Karpas-422 (cell line): ENCODE measurements at regions not wholly inside any gene's neighbourhood (a gene's known extent, or its start where the extent isn't known, plus 50 kb on each side); places are given as distances from the start of the nearest gene placed in this dataset.
"Not testable (repeated sequence)": the region's sequence is repeated elsewhere in the genome, so short reads cannot be mapped to it uniquely, and the experiment has no call there.

ENCODE experiments used
- DNase-seq: peaks from one replicate; pipeline ENCODE4 v3.0.0-alpha.2; 2015
- H2AFZ ChIP-seq: fragments of 200-600 bp; sonication (generic); 2 replicates; pipeline ENCODE4 v1.6.1; 2014; ENCODE audit warnings: antibody characterized with exemption, low read length, mixed read lengths
- H3K27ac ChIP-seq: fragments of 200-600 bp; sonication (generic); 2 replicates; pipeline ENCODE4 v1.5.1; 2014; ENCODE audit warnings: mild to moderate bottlenecking, low read length, moderate library complexity
- H3K27me3 ChIP-seq: fragments of 200-600 bp; sonication (generic); 2 replicates; pipeline ENCODE4 v1.6.1; 2014; ENCODE audit warnings: low read length, mixed read lengths
- H3K36me3 ChIP-seq: fragments of 200-600 bp; sonication (generic); 2 replicates; pipeline ENCODE4 v1.6.1; 2014; ENCODE audit warnings: low read length, mixed read lengths; ENCODE audit not compliant: insufficient read depth
- H3K4me1 ChIP-seq: fragments of 200-600 bp; sonication (generic); 2 replicates; pipeline ENCODE4 v1.6.1; 2014; ENCODE audit warnings: mild to moderate bottlenecking, low read length, mixed read lengths
- H3K4me2 ChIP-seq: fragments of 200-600 bp; sonication (generic); 2 replicates; pipeline ENCODE4 v1.6.1; 2014; ENCODE audit warnings: low read length, low read depth, mild to moderate bottlenecking; ENCODE audit not compliant: poor library complexity, severe bottlenecking
- H3K4me3 ChIP-seq: fragments of 200-600 bp; sonication (generic); 2 replicates; pipeline ENCODE4 v1.5.1; 2014; ENCODE audit warnings: mild to moderate bottlenecking, antibody characterized with exemption, low read length, mixed read lengths
- H3K79me2 ChIP-seq: fragments of 200-600 bp; sonication (generic); 2 replicates; pipeline ENCODE4 v1.6.1; 2014; ENCODE audit warnings: mild to moderate bottlenecking, low read length, mixed read lengths
- H3K9ac ChIP-seq: fragments of 200-600 bp; sonication (generic); 2 replicates; pipeline ENCODE4 v1.6.0; 2014; ENCODE audit warnings: low read length
- H3K9me2 ChIP-seq: fragments of 200-600 bp; sonication (generic), shearing (Covaris generic); replicated peaks from 2 replicates; pipeline ENCODE4 v1.6.0; 2014; ENCODE audit warnings: mild to moderate bottlenecking, low read length, moderate library complexity; ENCODE audit not compliant: insufficient read depth
- H3K9me3 ChIP-seq: fragments of 300-700, 200-600 bp; sonication (generic); 2 replicates; pipeline ENCODE4 v1.6.1; 2014; ENCODE audit warnings: low read length, mixed read lengths
- H4K20me1 ChIP-seq: fragments of 200-600 bp; sonication (generic); 2 replicates; pipeline ENCODE4 v1.6.1; 2014; ENCODE audit warnings: mild to moderate bottlenecking, antibody characterized with exemption, low read length, low read depth; ENCODE audit not compliant: insufficient read depth

DNA sequence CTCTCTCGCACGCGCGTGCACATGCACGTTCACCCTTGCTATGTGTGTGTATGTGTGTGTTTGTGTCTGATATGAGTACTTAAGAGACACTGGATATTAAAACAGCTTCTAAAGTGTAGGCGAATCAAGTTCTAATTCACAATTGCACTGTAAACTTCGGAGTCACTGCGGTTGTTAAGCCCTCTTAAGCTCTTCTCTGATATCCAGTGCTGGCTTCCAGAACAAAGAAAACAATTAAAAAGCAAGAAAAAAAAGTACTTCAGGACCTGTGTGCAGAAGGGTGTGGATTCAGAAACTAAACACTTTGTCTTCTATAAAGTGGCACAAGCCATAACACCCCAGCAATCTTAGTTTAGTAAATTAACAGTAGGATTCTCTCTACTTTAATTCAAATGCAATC lies 300.2 kb downstream of the PCDH7 start:
- Histone ChIP-seq H3K36me3 (no peaks in the 10 kb centered on the region), H3K4me2 (no peak overlapping the region), H3K27me3 (no peaks in the 10 kb centered on the region), H4K20me1 (no peaks in the 10 kb centered on the region), H3K79me2 (no peaks in the 10 kb centered on the region), H3K9me2 (no peaks in the 10 kb centered on the region), H3K9me3 (peaks cover 20% of the 10 kb centered on the region), H3K27ac (no peak overlapping the region), H3K4me3 (no peak overlapping the region), H3K4me1 (no peaks in the 10 kb centered on the region), H3K9ac (no peak overlapping the region), H2AFZ (no peak overlapping the region)
- no peak for DNase-seq

DNA sequence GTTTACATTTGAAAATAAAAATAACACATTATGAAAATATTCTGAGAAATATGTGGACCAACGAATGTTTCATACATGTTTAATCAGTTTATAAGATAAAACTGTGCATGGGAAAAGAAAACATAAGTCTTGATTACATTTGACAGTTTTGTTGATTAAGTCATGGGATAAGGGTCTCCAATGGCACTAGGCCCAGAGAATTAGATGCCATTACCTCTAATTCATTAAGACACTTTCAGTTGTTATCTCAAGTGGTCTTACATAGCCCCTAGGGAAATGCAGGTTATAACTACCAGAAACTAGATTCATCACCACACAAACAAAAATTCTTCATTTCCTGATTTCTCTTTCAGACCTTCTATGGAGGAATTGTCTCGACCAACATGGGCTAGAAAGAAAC lies 300.8 kb downstream of the PCDH7 start:
- no peak overlapping the region for H3K4me2 ChIP-seq
- no peak for DNase-seq
- H3K9ac ChIP-seq = no peak overlapping the region
- no peak overlapping the region for H3K4me3 ChIP-seq
- no peaks in the 10 kb centered on the region for H3K4me1 ChIP-seq
- H3K79me2 ChIP-seq = no peaks in the 10 kb centered on the region
- H3K27ac ChIP-seq = no peak overlapping the region
- H3K9me3 ChIP-seq = peaks cover 23% of the 10 kb centered on the region
- H3K36me3 ChIP-seq = no peaks in the 10 kb centered on the region
- H3K9me2 ChIP-seq = no peaks in the 10 kb centered on the region
- no peaks in the 10 kb centered on the region for H4K20me1 ChIP-seq
- no peak overlapping the region for H2AFZ ChIP-seq
- H3K27me3 ChIP-seq = no peaks in the 10 kb centered on the region

DNA sequence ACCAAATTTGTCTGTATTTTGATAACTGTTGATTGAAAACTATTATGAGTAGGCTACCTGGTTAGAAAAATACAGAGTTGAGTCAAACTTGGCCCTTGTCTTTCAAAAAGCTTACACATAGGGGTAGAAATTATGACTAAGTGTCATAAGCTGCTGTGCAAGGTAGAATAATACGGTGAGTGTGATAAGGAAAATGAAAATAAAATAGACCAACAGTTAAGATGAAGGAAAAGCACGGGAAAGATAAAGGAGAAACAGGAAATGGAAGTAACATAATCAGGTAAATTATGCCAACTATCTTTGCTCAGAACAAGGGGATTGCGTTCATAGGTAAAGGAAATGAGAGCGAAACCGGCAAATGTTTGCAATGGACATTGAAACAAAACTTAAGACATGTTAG lies 302.5 kb downstream of the PCDH7 start:
- H3K4me2 ChIP-seq = no peak overlapping the region
- no peaks in the 10 kb centered on the region for H3K9me2 ChIP-seq
- peaks cover 26% of the 10 kb centered on the region for H3K9me3 ChIP-seq
- no peak overlapping the region for H3K27ac ChIP-seq
- H3K36me3 ChIP-seq = no peaks in the 10 kb centered on the region
- DNase-seq = no peak
- H2AFZ ChIP-seq = no peak overlapping the region
- no peaks in the 10 kb centered on the region for H3K79me2 ChIP-seq
- no peaks in the 10 kb centered on the region for H3K27me3 ChIP-seq
- no peak overlapping the region for H3K9ac ChIP-seq
- H3K4me1 ChIP-seq = no peaks in the 10 kb centered on the region
- no peaks in the 10 kb centered on the region for H4K20me1 ChIP-seq
- no peak overlapping the region for H3K4me3 ChIP-seq

DNA sequence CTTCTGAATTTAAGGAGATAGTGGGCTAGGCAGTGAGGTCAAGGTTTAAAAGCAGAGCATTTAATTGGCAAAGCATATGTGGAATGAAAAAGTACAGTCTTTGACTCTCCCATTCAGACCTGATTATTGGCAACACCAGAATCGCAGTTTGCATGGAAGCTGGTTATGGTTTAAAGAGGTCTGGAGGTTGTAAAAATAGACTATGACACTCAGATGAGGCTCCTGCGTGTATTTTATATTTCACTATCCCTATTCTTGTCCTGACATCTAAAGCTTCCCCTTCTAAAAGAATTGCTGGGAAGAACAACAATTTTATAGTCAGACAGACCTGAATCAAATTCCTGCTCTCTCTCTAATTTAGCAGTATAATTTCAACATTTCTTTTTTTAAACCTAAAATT lies 302.9 kb downstream of the PCDH7 start:
- Histone ChIP-seq H3K9me3 (peaks cover 26% of the 10 kb centered on the region), H2AFZ (no peak overlapping the region), H4K20me1 (no peaks in the 10 kb centered on the region), H3K79me2 (no peaks in the 10 kb centered on the region), H3K27me3 (no peaks in the 10 kb centered on the region), H3K9ac (no peak overlapping the region), H3K4me1 (no peaks in the 10 kb centered on the region), H3K9me2 (no peaks in the 10 kb centered on the region), H3K4me3 (no peak overlapping the region), H3K27ac (no peak overlapping the region), H3K4me2 (no peak overlapping the region), H3K36me3 (no peaks in the 10 kb centered on the region)
- no peak for DNase-seq

DNA sequence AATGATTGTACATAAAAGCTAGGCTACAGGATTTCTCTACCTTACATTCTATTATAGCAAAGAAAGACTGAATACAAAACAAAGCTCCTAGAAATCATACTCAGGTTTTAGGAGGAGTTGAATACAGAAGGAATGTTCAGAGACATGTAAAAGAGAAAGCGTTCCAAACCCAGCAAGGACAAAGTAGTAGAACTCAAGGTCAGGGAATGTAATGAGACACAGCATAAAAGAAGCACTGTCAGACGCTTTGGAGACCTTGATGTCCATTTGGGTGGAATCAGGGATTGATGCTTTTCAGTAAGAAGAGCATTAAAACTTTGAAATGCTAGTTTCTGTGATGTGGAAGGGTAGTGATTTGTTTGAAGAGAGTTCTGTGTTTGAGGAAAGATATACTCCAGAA lies 303.6 kb downstream of the PCDH7 start:
- Histone ChIP-seq H3K9me2 (no peaks in the 10 kb centered on the region), H3K36me3 (no peaks in the 10 kb centered on the region), H3K9ac (no peak overlapping the region), H3K4me3 (no peak overlapping the region), H3K27ac (no peak overlapping the region), H3K4me1 (no peaks in the 10 kb centered on the region), H4K20me1 (no peaks in the 10 kb centered on the region), H3K9me3 (peaks cover 30% of the 10 kb centered on the region), H3K4me2 (no peak overlapping the region), H3K27me3 (no peaks in the 10 kb centered on the region), H3K79me2 (no peaks in the 10 kb centered on the region), H2AFZ (no peak overlapping the region)
- no peak for DNase-seq

DNA sequence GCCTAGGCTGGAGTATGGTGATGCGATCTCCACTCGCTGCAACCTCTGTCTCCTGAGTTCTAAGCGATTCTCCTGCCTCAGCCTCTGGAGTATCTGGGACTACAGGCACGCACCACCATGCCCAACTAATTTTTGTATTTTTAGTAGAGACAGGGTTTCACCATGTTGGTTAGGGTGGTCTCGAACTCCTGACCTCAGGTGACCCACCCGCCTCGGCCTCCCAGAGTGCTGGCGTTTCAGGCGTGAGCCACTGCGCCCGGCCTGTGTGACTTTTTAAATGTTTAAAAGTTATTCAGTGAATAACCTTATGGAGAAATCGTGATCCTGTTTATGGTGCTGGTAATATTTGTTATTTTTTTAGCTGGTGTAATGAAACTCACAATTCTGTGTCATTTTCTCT lies 304.6 kb downstream of the PCDH7 start:
- not testable (repeated sequence) for H3K4me2 ChIP-seq, H3K4me3 ChIP-seq, H3K9ac ChIP-seq, DNase-seq, H3K4me1 ChIP-seq, H3K9me2 ChIP-seq, H3K36me3 ChIP-seq, H3K27ac ChIP-seq, H4K20me1 ChIP-seq, H3K27me3 ChIP-seq, H3K79me2 ChIP-seq, H2AFZ ChIP-seq
- H3K9me3 ChIP-seq = peaks cover 36% of the 10 kb centered on the region

DNA sequence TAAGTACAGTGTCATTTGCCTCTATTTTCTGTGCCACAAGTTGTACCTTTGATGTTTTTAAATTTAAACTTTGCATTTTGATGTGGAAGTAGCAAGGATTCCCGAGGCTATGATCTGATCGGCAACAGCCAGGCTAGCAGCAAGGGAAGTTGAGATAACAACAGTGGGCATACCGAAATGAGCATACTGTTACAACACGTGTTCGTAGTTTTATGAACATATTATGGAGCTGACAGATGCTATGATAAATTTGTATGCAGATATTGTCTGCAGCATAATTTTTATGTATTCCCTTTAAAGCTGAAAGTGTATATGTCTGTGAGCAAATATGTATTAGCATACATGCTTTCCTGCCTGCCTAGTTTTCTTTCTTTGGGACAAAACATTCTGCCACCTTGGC lies 306.1 kb downstream of the PCDH7 start:
- no peak overlapping the region for H3K9ac ChIP-seq
- H2AFZ ChIP-seq = no peak overlapping the region
- H3K4me3 ChIP-seq = no peak overlapping the region
- H4K20me1 ChIP-seq = no peaks in the 10 kb centered on the region
- H3K4me1 ChIP-seq = no peaks in the 10 kb centered on the region
- H3K27me3 ChIP-seq = no peaks in the 10 kb centered on the region
- H3K4me2 ChIP-seq = no peak overlapping the region
- H3K36me3 ChIP-seq = no peaks in the 10 kb centered on the region
- peaks cover 40% of the 10 kb centered on the region for H3K9me3 ChIP-seq
- H3K9me2 ChIP-seq = no peaks in the 10 kb centered on the region
- H3K27ac ChIP-seq = no peak overlapping the region
- no peak for DNase-seq
- no peaks in the 10 kb centered on the region for H3K79me2 ChIP-seq

DNA sequence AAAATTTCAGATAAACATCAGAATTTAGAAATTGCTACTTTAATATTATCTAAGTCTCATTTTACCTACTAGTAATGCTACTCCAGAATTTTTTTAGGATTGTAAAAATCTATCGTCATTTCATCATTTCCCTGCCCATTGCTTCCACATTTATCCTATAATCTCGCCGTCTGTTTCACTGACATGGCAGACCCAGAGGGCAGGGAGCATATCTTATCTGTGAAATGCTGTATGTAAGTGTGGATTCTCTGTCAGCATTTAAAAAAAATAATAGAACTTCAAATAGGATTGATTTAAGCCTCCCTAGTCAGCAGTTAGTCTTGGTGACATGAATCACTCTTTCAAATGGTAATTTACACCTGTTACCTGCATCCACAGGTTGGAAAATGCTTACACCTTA lies 314.4 kb downstream of the PCDH7 start:
- Histone ChIP-seq H3K4me1 (no peaks in the 10 kb centered on the region), H4K20me1 (no peaks in the 10 kb centered on the region), H3K9ac (no peak overlapping the region), H3K4me2 (no peak overlapping the region), H3K79me2 (no peaks in the 10 kb centered on the region), H3K9me3 (peaks cover 11% of the 10 kb centered on the region), H3K36me3 (no peaks in the 10 kb centered on the region), H2AFZ (no peak overlapping the region), H3K27ac (no peak overlapping the region), H3K4me3 (no peak overlapping the region), H3K27me3 (no peaks in the 10 kb centered on the region), H3K9me2 (no peaks in the 10 kb centered on the region)
- DNase-seq = no peak

DNA sequence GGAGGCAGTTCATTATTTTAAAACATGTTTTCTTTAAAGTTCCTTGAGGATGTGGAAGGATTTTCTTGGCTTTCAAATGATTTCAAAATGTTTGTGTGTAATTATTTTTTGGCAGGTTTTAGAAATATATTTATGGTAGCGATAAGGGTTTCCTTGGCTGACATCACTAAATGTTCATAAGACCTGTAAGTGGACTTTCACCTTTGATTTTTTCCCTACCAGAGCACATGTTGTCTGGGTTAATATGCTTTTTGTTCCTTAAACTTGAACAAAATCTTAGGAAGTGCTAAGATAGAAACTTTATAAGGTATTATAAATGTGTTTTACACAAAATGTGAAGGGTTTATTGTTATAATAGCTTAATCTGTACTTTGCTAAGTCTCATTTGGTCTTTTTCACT lies 315.6 kb downstream of the PCDH7 start:
- no peak for DNase-seq
- Histone ChIP-seq H3K4me3 (no peak overlapping the region), H4K20me1 (no peaks in the 10 kb centered on the region), H3K4me2 (no peak overlapping the region), H3K27ac (no peak overlapping the region), H3K36me3 (no peaks in the 10 kb centered on the region), H3K9me2 (no peaks in the 10 kb centered on the region), H3K27me3 (no peaks in the 10 kb centered on the region), H3K9ac (no peak overlapping the region), H3K79me2 (no peaks in the 10 kb centered on the region), H2AFZ (no peak overlapping the region), H3K4me1 (no peaks in the 10 kb centered on the region), H3K9me3 (peaks cover 9% of the 10 kb centered on the region)
